HEK293T (cell line): ENCODE measurements at regions not wholly inside any gene's neighbourhood (a gene's known extent, or its start where the extent isn't known, plus 50 kb on each side); places are given as distances from the start of the nearest gene placed in this dataset.

ENCODE experiments used
- ELF4 ChIP-seq: fragments of 450-650 bp; IDR thresholded peaks from 2 replicates; pipeline ENCODE4 v1.6.1; 2017; ENCODE audit warnings: antibody characterized with exemption
- SP1 ChIP-seq: fragments of 450-650 bp; IDR thresholded peaks from 2 replicates; pipeline ENCODE4 v1.6.1; 2017

GRCh38 chr9:129561594-129562281, 59.2 kb downstream of the C9orf50 start:
- no peak for TF ChIP-seq SP1
- TF ChIP-seq ELF4: no peak
